Neural cell (in vitro differentiated cells): ENCODE measurements at regions not wholly inside any gene's neighbourhood (a gene's known extent, or its start where the extent isn't known, plus 50 kb on each side); places are given as distances from the start of the nearest gene placed in this dataset.

Experiments used
- H2AFZ ChIP-seq: fragments of 200-600, 300-800 bp; sonication (generic), shearing (Covaris generic); 2 replicates; pipeline ENCODE4 v1.6.0; 2014; ENCODE audit warnings: low read depth, mild to moderate bottlenecking, antibody characterized with exemption, low read length, moderate library complexity
- H3F3A ChIP-seq: fragments of 200-600 bp; shearing (Covaris generic); 2 replicates; pipeline ENCODE4 v1.6.1; 2016; ENCODE audit warnings: mild to moderate bottlenecking, moderate library complexity, mixed read lengths, antibody characterized with exemption, low read length; ENCODE audit not compliant: insufficient read depth, poor library complexity, severe bottlenecking
- H3K27ac ChIP-seq: fragments of 200-600, 300-800 bp; sonication (generic), shearing (Covaris generic); 2 replicates; pipeline ENCODE4 v1.5.1; 2014; ENCODE audit warnings: mild to moderate bottlenecking, low read length, moderate library complexity
- H3K27me3 ChIP-seq: fragments of 300-800, 200-600 bp; sonication (generic), shearing (Covaris generic); 2 replicates; pipeline ENCODE4 v1.6.0; 2014; ENCODE audit warnings: mild to moderate bottlenecking, low read depth, low read length, moderate library complexity; ENCODE audit not compliant: insufficient read depth
- H3K36me3 ChIP-seq: fragments of 300-800, 200-600 bp; sonication (generic), shearing (Covaris generic); 2 replicates; pipeline ENCODE4 v1.5.1; 2014; ENCODE audit warnings: mild to moderate bottlenecking, antibody characterized with exemption, low read length, moderate library complexity; ENCODE audit not compliant: insufficient read depth
- H3K4me2 ChIP-seq: fragments of 300-800, 200-600 bp; sonication (generic), shearing (Covaris generic); 2 replicates; pipeline ENCODE4 v1.6.0; 2014; ENCODE audit warnings: mild to moderate bottlenecking, low read length
- H3K4me3 ChIP-seq: fragments of 300-800, 200-600 bp; sonication (generic), shearing (Covaris generic); 2 replicates; pipeline ENCODE4 v1.5.1; 2014; ENCODE audit warnings: mild to moderate bottlenecking, low read length, moderate library complexity
- H3K79me2 ChIP-seq: fragments of 200-600 bp; shearing (Covaris generic); replicated peaks from 2 replicates; pipeline ENCODE4 v1.6.0; 2014; ENCODE audit warnings: mild to moderate bottlenecking, low read length, moderate library complexity; ENCODE audit not compliant: insufficient read depth
- H3K9ac ChIP-seq: fragments of 300-800, 200-600 bp; sonication (generic), shearing (Covaris generic); 2 replicates; pipeline ENCODE4 v1.6.1; 2016; ENCODE audit warnings: mild to moderate bottlenecking, low read length, mixed read lengths
- H3K9me2 ChIP-seq: fragments of 200-600 bp; shearing (Covaris generic); 2 replicates; pipeline ENCODE4 v1.6.1; 2016; ENCODE audit warnings: mild to moderate bottlenecking, low read length, mixed read lengths; ENCODE audit not compliant: insufficient read depth
- H3K9me3 ChIP-seq: fragments of 200-600, 300-800 bp; sonication (generic), shearing (Covaris generic); 2 replicates; pipeline ENCODE4 v1.6.1; 2016; ENCODE audit warnings: mild to moderate bottlenecking, mixed run types, low read length, moderate library complexity, mixed read lengths
- H4K20me1 ChIP-seq: fragments of 200-600 bp; shearing (Covaris generic); 2 replicates; pipeline ENCODE4 v1.6.1; 2016; ENCODE audit warnings: mild to moderate bottlenecking, mixed run types; ENCODE audit not compliant: insufficient read depth
- CTCF ChIP-seq: fragments of 450-650 bp; IDR thresholded peaks from 2 replicates; pipeline ENCODE4 v1.5.1; 2014; ENCODE audit warnings: antibody characterized with exemption, mild to moderate bottlenecking, moderate library complexity; ENCODE audit not compliant: poor library complexity, severe bottlenecking
- EP300 ChIP-seq: fragments of 450-650 bp; conservative IDR thresholded peaks from 2 replicates; pipeline ENCODE4 v1.6.1; 2014; ENCODE audit warnings: antibody characterized with exemption, mild to moderate bottlenecking, moderate library complexity; ENCODE audit not compliant: poor library complexity, severe bottlenecking
- EZH2 ChIP-seq: fragments of 200-600, 300-800 bp; shearing (Covaris generic), sonication (generic); IDR thresholded peaks from 2 replicates; pipeline ENCODE4 v1.6.1; 2014; ENCODE audit warnings: antibody characterized with exemption, low read length, borderline replicate concordance, mild to moderate bottlenecking; ENCODE audit not compliant: insufficient read depth, poor library complexity, severe bottlenecking
- MXI1 ChIP-seq: fragments of 450-650 bp; conservative IDR thresholded peaks from 2 replicates; pipeline ENCODE4 v1.6.1; 2014; ENCODE audit warnings: antibody characterized with exemption, mild to moderate bottlenecking; ENCODE audit not compliant: poor library complexity, severe bottlenecking
- POLR2AphosphoS5 ChIP-seq: IDR thresholded peaks from 2 replicates; pipeline ENCODE4 v1.6.1; 2012
- RAD21 ChIP-seq: fragments of 450-650 bp; conservative IDR thresholded peaks from 2 replicates; pipeline ENCODE4 v1.6.1; 2014; ENCODE audit warnings: antibody characterized with exemption, mild to moderate bottlenecking, moderate library complexity
- REST ChIP-seq: IDR thresholded peaks from 2 replicates; pipeline ENCODE4 v1.6.1; 2012; ENCODE audit warnings: borderline replicate concordance
- SMC3 ChIP-seq: fragments of 450-650 bp; conservative IDR thresholded peaks from 2 replicates; pipeline ENCODE4 v1.6.1; 2014; ENCODE audit warnings: antibody characterized with exemption, mild to moderate bottlenecking, moderate library complexity; ENCODE audit not compliant: poor library complexity
- TAF1 ChIP-seq: IDR thresholded peaks from 2 replicates; pipeline ENCODE4 v1.6.1; 2012; ENCODE audit warnings: low read depth

GRCh38 chr5:115363879-115364278 is 67.4 kb upstream of the CCDC112 start:
- TF ChIP-seq EZH2 (no peak), CTCF (no peak)
- Histone ChIP-seq H3K79me2 (no peaks in the 10 kb centered on the region), H3K36me3 (no peaks in the 10 kb centered on the region), H3F3A (no peaks in the 10 kb centered on the region), H3K27ac (no peak overlapping the region), H3K4me2 (no peak overlapping the region), H3K9me2 (no peaks in the 10 kb centered on the region), H2AFZ (no peak overlapping the region), H3K9me3 (no peaks in the 10 kb centered on the region), H3K27me3 (no peaks in the 10 kb centered on the region), H3K4me3 (no peak overlapping the region), H4K20me1 (no peaks in the 10 kb centered on the region), H3K9ac (no peak overlapping the region)

- no peaks in the 10 kb centered on the region for H4K20me1 ChIP-seq
- H3K4me2 ChIP-seq: no peak overlapping the region
- no peaks in the 10 kb centered on the region for H3K9me2 ChIP-seq
- no peaks in the 10 kb centered on the region for H3K27me3 ChIP-seq
- H3K36me3 ChIP-seq: no peaks in the 10 kb centered on the region
- no peaks in the 10 kb centered on the region for H3F3A ChIP-seq
- H3K27ac ChIP-seq: no peak overlapping the region
- no peak for TF ChIP-seq RAD21
- no peak for TF ChIP-seq SMC3
- no peak for TF ChIP-seq CTCF
- no peak for TF ChIP-seq TAF1
- no peak for TF ChIP-seq MXI1
- TF ChIP-seq EP300: no peak
- TF ChIP-seq EZH2: no peak
- no peak for TF ChIP-seq REST
- no peak for TF ChIP-seq POLR2AphosphoS5
- no peak overlapping the region for H3K4me3 ChIP-seq
- H3K9ac ChIP-seq: no peak overlapping the region
- no peak overlapping the region for H2AFZ ChIP-seq
- H3K79me2 ChIP-seq: no peaks in the 10 kb centered on the region
- H3K9me3 ChIP-seq: no peaks in the 10 kb centered on the region
Measured at GRCh38 chr5:115360046-115360685, 63.7 kb upstream of the CCDC112 start.
